Hepatocyte (in vitro differentiated cells): ENCODE measurements at regions not wholly inside any gene's neighbourhood (a gene's known extent, or its start where the extent isn't known, plus 50 kb on each side); places are given as distances from the start of the nearest gene placed in this dataset.

Experiments
- DNase-seq: peaks from one replicate; pipeline ENCODE4 v3.0.0-alpha.2; 2016; ENCODE audit warnings: low spot score
- H2AFZ ChIP-seq: fragments of 200-600 bp; sonication (generic); 2 replicates; pipeline ENCODE4 v1.6.0; 2016; ENCODE audit warnings: antibody characterized with exemption, mild to moderate bottlenecking
- H3K27ac ChIP-seq: fragments of 200-600 bp; sonication (generic); 2 replicates; pipeline ENCODE4 v1.5.1; 2016; ENCODE audit warnings: mild to moderate bottlenecking
- H3K27me3 ChIP-seq: fragments of 200-600 bp; sonication (generic); 2 replicates; pipeline ENCODE4 v1.6.1; 2016
- H3K36me3 ChIP-seq: fragments of 200-600 bp; sonication (generic); replicated peaks from 2 replicates; pipeline ENCODE4 v1.5.1; 2016; ENCODE audit warnings: low read depth; ENCODE audit not compliant: insufficient read depth
- H3K4me1 ChIP-seq: fragments of 200-600 bp; sonication (generic); 2 replicates; pipeline ENCODE4 v1.5.1; 2016; ENCODE audit warnings: mild to moderate bottlenecking, moderate library complexity; ENCODE audit not compliant: insufficient read depth
- H3K4me2 ChIP-seq: fragments of 200-600 bp; sonication (generic); 2 replicates; pipeline ENCODE4 v1.6.0; 2016
- H3K4me3 ChIP-seq: fragments of 200-600 bp; sonication (generic); 2 replicates; pipeline ENCODE4 v1.5.1; 2016; ENCODE audit warnings: mild to moderate bottlenecking
- H3K79me2 ChIP-seq: fragments of 200-600 bp; sonication (generic); 2 replicates; pipeline ENCODE4 v1.6.0; 2017; ENCODE audit warnings: mild to moderate bottlenecking
- H3K9me2 ChIP-seq: fragments of 200-600 bp; sonication (generic); replicated peaks from 2 replicates; pipeline ENCODE4 v1.6.0; 2017; ENCODE audit warnings: mild to moderate bottlenecking; ENCODE audit not compliant: insufficient read depth
- H3K9me3 ChIP-seq: fragments of 200-600 bp; sonication (generic); 2 replicates; pipeline ENCODE4 v1.5.1; 2016; ENCODE audit warnings: low read depth, mild to moderate bottlenecking
- H4K20me1 ChIP-seq: fragments of 200-600 bp; sonication (generic); 2 replicates; pipeline ENCODE4 v1.6.0; 2016; ENCODE audit warnings: mild to moderate bottlenecking; ENCODE audit not compliant: insufficient read depth, poor library complexity, severe bottlenecking
- EZH2 ChIP-seq: fragments of 200-600 bp; sonication (generic); IDR thresholded peaks from 2 replicates; pipeline ENCODE4 v1.6.1; 2016; ENCODE audit warnings: antibody characterized with exemption, mild to moderate bottlenecking, borderline replicate concordance
- EZH2phosphoT487 ChIP-seq: fragments of 200-600 bp; sonication (generic); IDR thresholded peaks from one replicate; pipeline ENCODE4 v1.6.1; 2018; ENCODE audit warnings: antibody characterized with exemption, mild to moderate bottlenecking, low read depth, moderate library complexity; ENCODE audit not compliant: unreplicated experiment, severe bottlenecking
- WGBS: methylation state at CpG from one replicate; pipeline ENCODE4 v1.1.6; 2016; ENCODE audit warnings: low lambda C conversion rate; ENCODE audit errors: missing lambda C conversion rate; 5-methylcytosine and 5-hydroxymethylcytosine counted together
- TF ChIP-seq, protein P1 (sequence below): fragments of 200-600 bp; sonication (generic); IDR thresholded peaks from 2 replicates; pipeline ENCODE4 v1.5.1; 2016; ENCODE audit warnings: antibody characterized with exemption, mild to moderate bottlenecking; ENCODE audit not compliant: poor library complexity

GRCh38 chr14:22513066-22513812, 75.8 kb downstream of the DAD1 start:
- Histone ChIP-seq H2AFZ (no peak overlapping the region), H4K20me1 (no peaks in the 10 kb centered on the region), H3K27me3 (no peaks in the 10 kb centered on the region), H3K9me3 (no peaks in the 10 kb centered on the region), H3K4me3 (no peak overlapping the region), H3K36me3 (no peaks in the 10 kb centered on the region), H3K9me2 (no peaks in the 10 kb centered on the region), H3K27ac (no peak overlapping the region), H3K4me1 (peaks cover 23% of the 10 kb centered on the region), H3K4me2 (no peak overlapping the region), H3K79me2 (no peaks in the 10 kb centered on the region)
- 87% methylated on average over 3 of the region's 3 CpGs for WGBS
- no peak for TF ChIP-seq EZH2phosphoT487
- TF ChIP-seq, protein P1, sequence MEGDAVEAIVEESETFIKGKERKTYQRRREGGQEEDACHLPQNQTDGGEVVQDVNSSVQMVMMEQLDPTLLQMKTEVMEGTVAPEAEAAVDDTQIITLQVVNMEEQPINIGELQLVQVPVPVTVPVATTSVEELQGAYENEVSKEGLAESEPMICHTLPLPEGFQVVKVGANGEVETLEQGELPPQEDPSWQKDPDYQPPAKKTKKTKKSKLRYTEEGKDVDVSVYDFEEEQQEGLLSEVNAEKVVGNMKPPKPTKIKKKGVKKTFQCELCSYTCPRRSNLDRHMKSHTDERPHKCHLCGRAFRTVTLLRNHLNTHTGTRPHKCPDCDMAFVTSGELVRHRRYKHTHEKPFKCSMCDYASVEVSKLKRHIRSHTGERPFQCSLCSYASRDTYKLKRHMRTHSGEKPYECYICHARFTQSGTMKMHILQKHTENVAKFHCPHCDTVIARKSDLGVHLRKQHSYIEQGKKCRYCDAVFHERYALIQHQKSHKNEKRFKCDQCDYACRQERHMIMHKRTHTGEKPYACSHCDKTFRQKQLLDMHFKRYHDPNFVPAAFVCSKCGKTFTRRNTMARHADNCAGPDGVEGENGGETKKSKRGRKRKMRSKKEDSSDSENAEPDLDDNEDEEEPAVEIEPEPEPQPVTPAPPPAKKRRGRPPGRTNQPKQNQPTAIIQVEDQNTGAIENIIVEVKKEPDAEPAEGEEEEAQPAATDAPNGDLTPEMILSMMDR = no peak
- DNase-seq = no peak

- TF ChIP-seq, protein P1 = no peak
- TF ChIP-seq EZH2 (no peak), EZH2phosphoT487 (no peak)
- DNase-seq = no peak
- Histone ChIP-seq H3K9me2 (no peaks in the 10 kb centered on the region), H2AFZ (no peak overlapping the region), H3K4me3 (no peak overlapping the region), H3K27ac (no peak overlapping the region), H3K4me1 (peaks cover 23% of the 10 kb centered on the region), H3K9me3 (no peaks in the 10 kb centered on the region), H4K20me1 (no peaks in the 10 kb centered on the region), H3K27me3 (no peaks in the 10 kb centered on the region), H3K79me2 (no peaks in the 10 kb centered on the region), H3K36me3 (no peaks in the 10 kb centered on the region), H3K4me2 (no peak overlapping the region)
- 85% methylated on average over 2 of the region's 2 CpGs for WGBS
These were observed 76.8 kb downstream of the DAD1 start for GRCh38 chr14:22512106-22512814.

- H3K27me3 ChIP-seq = no peaks in the 10 kb centered on the region
- H2AFZ ChIP-seq = no peak overlapping the region
- TF ChIP-seq EZH2phosphoT487 (no peak), EZH2 (no peak)
- TF ChIP-seq, protein P1 = no peak
- DNase-seq = no peak
- WGBS = 24% methylated on average over 3 of the region's 3 CpGs
- H3K9me3 ChIP-seq = no peaks in the 10 kb centered on the region
- no peaks in the 10 kb centered on the region for H3K36me3 ChIP-seq
- peaks cover 23% of the 10 kb centered on the region for H3K4me1 ChIP-seq
- H3K9me2 ChIP-seq = no peaks in the 10 kb centered on the region
- H3K4me3 ChIP-seq = no peak overlapping the region
- no peaks in the 10 kb centered on the region for H4K20me1 ChIP-seq
- H3K4me2 ChIP-seq = no peak overlapping the region
- H3K27ac ChIP-seq = peak overlapping the region; percentile 36
- H3K79me2 ChIP-seq = no peaks in the 10 kb centered on the region
These were observed 78.4 kb downstream of the DAD1 start for GRCh38 chr14:22510527-22511110.
